Coronary artery (tissue), 2 donors: ENCODE measurements at regions not wholly inside any gene's neighbourhood (a gene's known extent, or its start where the extent isn't known, plus 50 kb on each side); places are given as distances from the start of the nearest gene placed in this dataset.

ENCODE experiments used
- DNase-seq: peaks from one replicate; pipeline ENCODE4 v3.0.0-alpha.2; 2017; ENCODE audit warnings: low spot score
- H3K27ac ChIP-seq, 2 donors: fragments of 200-600 bp; sonication (generic); one replicate each; pipeline ENCODE4 v1.5.1; 2016 to 2019
- H3K4me3 ChIP-seq: fragments of 200-600 bp; sonication (generic); 2 replicates; pipeline ENCODE4 v1.5.1; 2016; ENCODE audit warnings: mild to moderate bottlenecking, moderate library complexity
- CTCF ChIP-seq: fragments of 200-600 bp; sonication (generic); IDR thresholded peaks from one replicate; pipeline ENCODE4 v1.5.1; 2019; ENCODE audit warnings: antibody characterized with exemption

- no peak overlapping the region for H3K27ac ChIP-seq
- no peak for DNase-seq
Measured at GRCh38 chr12:29858270-29858786, 74.6 kb upstream of the TMTC1 start.

DNA sequence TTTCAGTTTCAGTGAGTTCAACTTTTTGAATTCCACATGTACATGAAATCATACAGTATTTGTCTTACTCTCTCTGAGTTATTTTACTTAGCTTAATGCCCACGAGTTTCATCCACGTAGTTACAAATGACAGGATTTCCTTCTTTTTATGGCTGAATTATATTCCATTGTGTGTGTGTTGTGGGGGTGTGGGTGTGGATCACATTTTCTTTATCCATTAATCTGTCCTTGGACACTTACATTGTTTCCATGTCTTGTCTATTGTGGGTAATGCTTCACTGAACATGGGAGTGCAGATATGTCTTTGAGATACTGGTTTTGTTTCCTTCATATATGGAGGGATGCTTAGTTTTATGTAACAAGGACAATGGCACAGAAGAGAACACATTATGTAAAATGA is 63.5 kb upstream of the TMTC1 start:
- Histone ChIP-seq H3K4me3 (no peak overlapping the region), H3K27ac (no peak overlapping the region)
- no peak for DNase-seq
- no peak for TF ChIP-seq CTCF

More at GRCh38 chr12:29858270-29858786, 74.6 kb upstream of the TMTC1 start:
- no peak for TF ChIP-seq CTCF
- H3K4me3 ChIP-seq = no peak overlapping the region

DNA sequence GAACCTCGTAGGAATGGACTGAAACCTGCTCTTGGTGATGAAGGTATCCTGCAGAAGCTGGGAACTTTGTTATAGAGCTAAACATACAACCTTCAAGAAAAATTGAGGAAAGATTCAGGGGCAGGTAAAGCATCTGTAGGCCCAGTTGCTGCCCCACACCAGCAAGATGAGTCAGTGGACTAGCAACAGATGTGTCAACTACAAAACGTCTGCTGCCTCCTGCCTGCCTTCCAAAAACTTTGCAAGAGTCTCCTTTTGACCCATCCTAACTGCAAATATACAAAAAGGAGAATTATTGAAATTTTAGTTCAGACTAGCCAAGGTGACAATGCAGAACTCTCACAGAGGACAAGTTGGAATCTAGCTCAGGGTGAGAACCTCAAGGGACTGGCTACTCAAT is 60.9 kb upstream of the TMTC1 start:
- no peak for TF ChIP-seq CTCF
- H3K27ac ChIP-seq = no peak overlapping the region
- no peak overlapping the region for H3K4me3 ChIP-seq
- DNase-seq = no peak

DNA sequence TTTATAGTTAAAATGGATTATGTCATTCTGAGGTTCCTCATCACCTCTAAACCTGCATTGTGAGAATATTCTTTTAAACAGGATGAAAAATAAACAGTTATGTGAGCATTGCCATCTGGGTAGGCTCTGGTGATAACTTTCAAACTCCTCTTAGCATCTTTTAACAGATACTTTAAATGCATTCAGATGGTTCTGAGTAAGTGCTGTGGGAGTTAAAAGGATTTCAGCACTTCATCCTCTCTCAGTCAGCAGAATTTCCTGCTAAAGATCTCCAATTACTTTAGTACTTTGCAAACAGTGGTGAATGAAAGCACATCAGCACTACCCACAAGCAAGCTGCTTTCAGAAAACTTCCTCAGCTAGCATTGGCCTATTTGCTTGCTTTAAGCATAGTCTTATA is 59.3 kb upstream of the TMTC1 start:
- TF ChIP-seq CTCF = no peak
- DNase-seq = no peak
- no peak overlapping the region for H3K4me3 ChIP-seq
- H3K27ac ChIP-seq = no peak overlapping the region

DNA sequence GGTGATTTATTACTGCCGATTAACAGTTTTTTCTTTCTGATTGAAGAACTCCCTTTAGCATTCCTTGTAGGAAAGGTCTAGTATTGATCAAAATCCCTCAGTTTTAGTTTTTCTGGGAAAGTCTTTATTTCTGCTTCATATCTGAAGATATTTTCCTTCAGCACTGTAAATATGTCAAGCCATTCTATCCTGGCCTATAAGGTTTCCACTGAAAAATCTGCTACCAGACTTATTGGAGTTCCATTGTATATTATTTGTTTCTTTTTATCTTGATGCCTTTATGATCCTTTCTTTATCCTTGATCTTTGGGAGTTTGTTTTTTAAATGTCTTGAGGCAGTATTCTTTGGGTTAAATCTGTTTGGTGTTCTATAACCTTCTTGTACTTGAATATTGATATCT is 55.0 kb upstream of the TMTC1 start:
- no peak overlapping the region for H3K4me3 ChIP-seq
- no peak for TF ChIP-seq CTCF
- no peak overlapping the region for H3K27ac ChIP-seq
- no peak for DNase-seq
